ENCODE measurements at regions not wholly inside any gene's neighbourhood (a gene's known extent, or its start where the extent isn't known, plus 50 kb on each side); places are given as distances from the start of the nearest gene placed in this dataset.

DNA sequence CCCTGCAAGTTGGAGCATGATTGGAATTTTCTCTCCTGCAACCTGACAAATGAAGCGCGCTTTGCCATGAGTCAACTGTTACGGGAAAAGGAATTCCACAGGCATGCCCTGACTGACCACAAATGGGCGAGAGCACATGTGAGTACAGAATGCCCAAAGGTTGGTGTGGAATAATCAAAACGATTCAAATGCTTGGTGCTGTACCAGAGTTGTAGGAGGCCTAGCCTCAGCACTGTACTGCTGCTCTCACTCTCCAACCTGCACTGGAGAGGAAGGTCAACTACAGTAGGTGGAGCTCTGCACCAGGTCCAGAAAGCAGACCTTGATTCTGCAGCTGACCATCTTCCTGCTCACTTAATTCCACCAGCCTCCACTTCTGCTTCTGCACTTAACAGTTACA lies 406.9 kb upstream of the ACTBL2 start:
- TF ChIP-seq, protein P1, sequence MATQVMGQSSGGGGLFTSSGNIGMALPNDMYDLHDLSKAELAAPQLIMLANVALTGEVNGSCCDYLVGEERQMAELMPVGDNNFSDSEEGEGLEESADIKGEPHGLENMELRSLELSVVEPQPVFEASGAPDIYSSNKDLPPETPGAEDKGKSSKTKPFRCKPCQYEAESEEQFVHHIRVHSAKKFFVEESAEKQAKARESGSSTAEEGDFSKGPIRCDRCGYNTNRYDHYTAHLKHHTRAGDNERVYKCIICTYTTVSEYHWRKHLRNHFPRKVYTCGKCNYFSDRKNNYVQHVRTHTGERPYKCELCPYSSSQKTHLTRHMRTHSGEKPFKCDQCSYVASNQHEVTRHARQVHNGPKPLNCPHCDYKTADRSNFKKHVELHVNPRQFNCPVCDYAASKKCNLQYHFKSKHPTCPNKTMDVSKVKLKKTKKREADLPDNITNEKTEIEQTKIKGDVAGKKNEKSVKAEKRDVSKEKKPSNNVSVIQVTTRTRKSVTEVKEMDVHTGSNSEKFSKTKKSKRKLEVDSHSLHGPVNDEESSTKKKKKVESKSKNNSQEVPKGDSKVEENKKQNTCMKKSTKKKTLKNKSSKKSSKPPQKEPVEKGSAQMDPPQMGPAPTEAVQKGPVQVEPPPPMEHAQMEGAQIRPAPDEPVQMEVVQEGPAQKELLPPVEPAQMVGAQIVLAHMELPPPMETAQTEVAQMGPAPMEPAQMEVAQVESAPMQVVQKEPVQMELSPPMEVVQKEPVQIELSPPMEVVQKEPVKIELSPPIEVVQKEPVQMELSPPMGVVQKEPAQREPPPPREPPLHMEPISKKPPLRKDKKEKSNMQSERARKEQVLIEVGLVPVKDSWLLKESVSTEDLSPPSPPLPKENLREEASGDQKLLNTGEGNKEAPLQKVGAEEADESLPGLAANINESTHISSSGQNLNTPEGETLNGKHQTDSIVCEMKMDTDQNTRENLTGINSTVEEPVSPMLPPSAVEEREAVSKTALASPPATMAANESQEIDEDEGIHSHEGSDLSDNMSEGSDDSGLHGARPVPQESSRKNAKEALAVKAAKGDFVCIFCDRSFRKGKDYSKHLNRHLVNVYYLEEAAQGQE (IDR thresholded peaks at IDR 0.05; ENCODE audit: insufficient replicate concordance, low read depth) = no peak
- TF ChIP-seq POLR2AphosphoS5 (IDR thresholded peaks at IDR 0.05; ENCODE audit: low read depth) = no peak
- TF ChIP-seq SPI1 (IDR thresholded peaks at IDR 0.05; ENCODE audit: borderline replicate concordance, low read depth) = no peak
- TF ChIP-seq, protein P2, sequence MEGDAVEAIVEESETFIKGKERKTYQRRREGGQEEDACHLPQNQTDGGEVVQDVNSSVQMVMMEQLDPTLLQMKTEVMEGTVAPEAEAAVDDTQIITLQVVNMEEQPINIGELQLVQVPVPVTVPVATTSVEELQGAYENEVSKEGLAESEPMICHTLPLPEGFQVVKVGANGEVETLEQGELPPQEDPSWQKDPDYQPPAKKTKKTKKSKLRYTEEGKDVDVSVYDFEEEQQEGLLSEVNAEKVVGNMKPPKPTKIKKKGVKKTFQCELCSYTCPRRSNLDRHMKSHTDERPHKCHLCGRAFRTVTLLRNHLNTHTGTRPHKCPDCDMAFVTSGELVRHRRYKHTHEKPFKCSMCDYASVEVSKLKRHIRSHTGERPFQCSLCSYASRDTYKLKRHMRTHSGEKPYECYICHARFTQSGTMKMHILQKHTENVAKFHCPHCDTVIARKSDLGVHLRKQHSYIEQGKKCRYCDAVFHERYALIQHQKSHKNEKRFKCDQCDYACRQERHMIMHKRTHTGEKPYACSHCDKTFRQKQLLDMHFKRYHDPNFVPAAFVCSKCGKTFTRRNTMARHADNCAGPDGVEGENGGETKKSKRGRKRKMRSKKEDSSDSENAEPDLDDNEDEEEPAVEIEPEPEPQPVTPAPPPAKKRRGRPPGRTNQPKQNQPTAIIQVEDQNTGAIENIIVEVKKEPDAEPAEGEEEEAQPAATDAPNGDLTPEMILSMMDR (IDR thresholded peaks at IDR 0.05; ENCODE audit: insufficient read depth, low read length) = no peak
- TF ChIP-seq GABPA (IDR thresholded peaks at IDR 0.05; ENCODE audit: low read depth) = no peak
- no peak overlapping the region for H3K4me3 ChIP-seq (replicated peaks; ENCODE audit: insufficient read depth, low read length)
- H3K27ac ChIP-seq (replicated peaks) = no peak overlapping the region
- DNase-seq (ENCODE audit: low read depth in 1 of 2, low spot score in 1 of 2) = no peak
- no peaks in the 10 kb centered on the region for H3K27me3 ChIP-seq (ENCODE audit: insufficient read depth, poor library complexity, severe bottlenecking)

DNA sequence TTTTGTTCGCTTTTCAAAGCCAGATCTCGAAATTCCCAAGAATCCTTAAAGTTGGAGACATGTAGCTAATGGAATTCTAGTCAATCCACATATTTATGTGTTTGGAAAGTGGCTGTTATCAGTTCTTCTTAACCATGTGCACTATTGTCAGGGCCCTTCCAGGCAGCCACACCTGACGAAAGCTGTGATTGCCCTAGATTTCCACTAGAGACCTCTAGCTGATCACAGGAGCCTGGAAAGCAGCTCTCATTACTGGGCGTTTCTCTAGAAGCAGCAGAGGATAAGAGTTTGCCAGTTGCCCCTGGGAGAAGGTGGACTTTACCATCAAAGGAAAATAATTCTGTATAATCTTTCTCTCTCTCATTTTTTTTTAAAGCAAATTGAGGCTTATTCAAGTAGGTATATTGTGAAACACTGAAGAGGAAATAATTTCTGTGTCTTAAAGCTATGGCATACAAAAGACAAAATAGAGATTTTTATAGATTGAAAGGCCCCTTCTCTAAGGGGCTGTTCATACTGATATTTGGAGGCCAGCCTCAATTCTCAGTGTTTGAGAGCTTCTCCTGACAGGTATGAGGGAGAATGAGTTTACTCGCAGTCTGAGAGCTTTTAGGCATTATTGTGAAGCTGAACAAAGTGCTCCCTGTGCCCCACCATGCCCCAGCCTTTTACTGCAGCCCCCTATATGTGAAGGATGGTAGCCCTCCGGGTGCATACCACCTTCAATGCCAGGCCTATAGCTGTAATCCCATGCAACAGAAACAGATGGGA lies 405.4 kb upstream of the ACTBL2 start:
- H3K27me3 ChIP-seq (ENCODE audit: insufficient read depth, poor library complexity, severe bottlenecking) = no peaks in the 10 kb centered on the region
- TF ChIP-seq GABPA (IDR thresholded peaks at IDR 0.05; ENCODE audit: low read depth) (no peak), POLR2AphosphoS5 (IDR thresholded peaks at IDR 0.05; ENCODE audit: low read depth) (no peak), SPI1 (IDR thresholded peaks at IDR 0.05; ENCODE audit: borderline replicate concordance, low read depth) (no peak)
- TF ChIP-seq, protein P2 (IDR thresholded peaks at IDR 0.05; ENCODE audit: insufficient read depth, low read length) = no peak
- TF ChIP-seq, protein P1 (IDR thresholded peaks at IDR 0.05; ENCODE audit: insufficient replicate concordance, low read depth) = no peak
- H3K27ac ChIP-seq (replicated peaks) = no peak overlapping the region
- H3K4me3 ChIP-seq (replicated peaks; ENCODE audit: insufficient read depth, low read length) = no peak overlapping the region
- no peak for DNase-seq (ENCODE audit: low read depth in 1 of 2, low spot score in 1 of 2)

DNA sequence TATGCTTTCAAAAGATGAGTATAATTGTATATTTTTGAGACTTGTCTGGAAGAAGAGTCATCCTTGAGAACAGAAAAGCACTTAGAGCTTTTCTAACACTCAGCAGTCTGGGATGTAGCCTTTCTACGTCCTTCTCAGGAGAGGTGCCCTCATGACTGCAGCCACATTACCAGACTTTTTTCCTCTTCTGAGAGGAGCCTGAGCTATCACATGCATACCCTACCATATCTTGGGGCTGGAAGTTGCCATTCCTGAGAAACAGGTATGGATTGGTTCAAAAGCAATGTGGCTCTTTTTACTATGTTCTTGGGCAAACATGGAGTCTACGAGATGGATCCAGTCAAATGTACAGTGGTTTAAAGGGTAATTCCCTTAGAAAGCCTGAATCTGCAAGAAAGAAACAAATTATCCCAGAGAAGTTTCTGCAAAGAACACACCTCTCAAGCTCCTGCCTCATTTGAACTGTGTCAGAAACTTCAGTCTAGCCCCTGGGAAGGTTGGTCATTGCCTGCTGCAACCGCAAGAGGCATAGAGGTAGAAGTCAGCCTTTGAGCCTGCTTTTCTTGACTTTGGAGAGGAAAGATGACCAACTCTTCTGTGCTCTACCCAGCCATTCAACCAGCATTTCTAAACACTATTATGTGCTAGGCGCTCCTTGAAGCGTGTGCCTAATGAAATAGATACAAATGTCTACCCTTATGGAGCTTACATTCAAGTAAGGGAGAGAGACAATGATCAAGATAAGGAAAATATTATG lies 401.9 kb upstream of the ACTBL2 start:
- Histone ChIP-seq H3K4me3 (replicated peaks; ENCODE audit: insufficient read depth, low read length) (no peak overlapping the region), H3K27me3 (ENCODE audit: insufficient read depth, poor library complexity, severe bottlenecking) (no peaks in the 10 kb centered on the region), H3K27ac (replicated peaks) (no peak overlapping the region)
- TF ChIP-seq GABPA (IDR thresholded peaks at IDR 0.05; ENCODE audit: low read depth) (no peak), SPI1 (IDR thresholded peaks at IDR 0.05; ENCODE audit: borderline replicate concordance, low read depth) (no peak), POLR2AphosphoS5 (IDR thresholded peaks at IDR 0.05; ENCODE audit: low read depth) (no peak)
- TF ChIP-seq, protein P2 (IDR thresholded peaks at IDR 0.05; ENCODE audit: insufficient read depth, low read length) = no peak
- TF ChIP-seq, protein P1 (IDR thresholded peaks at IDR 0.05; ENCODE audit: insufficient replicate concordance, low read depth) = no peak
- DNase-seq (ENCODE audit: low read depth in 1 of 2, low spot score in 1 of 2) = no peak
